ENCODE measurements at regions not wholly inside any gene's neighbourhood (a gene's known extent, or its start where the extent isn't known, plus 50 kb on each side); places are given as distances from the start of the nearest gene placed in this dataset.

- DNase-seq (ENCODE audit: low read depth) = no peak
Observed at GRCh38 chr14:76664790-76665189, 96.5 kb upstream of the VASH1 start.

- no peak for DNase-seq (ENCODE audit: low read depth)
Observed at GRCh38 chr14:76666746-76667145, 94.5 kb upstream of the VASH1 start.

- no peak for DNase-seq (ENCODE audit: low read depth)
Observed at GRCh38 chr14:76669770-76670169, 91.5 kb upstream of the VASH1 start.

GRCh38 chr14:76672123-76672522, 89.1 kb upstream of the VASH1 start:
- no peak for DNase-seq (ENCODE audit: low read depth)

- DNase-seq (ENCODE audit: low read depth) = no peak
Observed at GRCh38 chr14:76673261-76673660, 88.0 kb upstream of the VASH1 start.

GRCh38 chr14:76675046-76675445, 86.2 kb upstream of the VASH1 start:
- DNase-seq (ENCODE audit: low read depth) = no peak

- DNase-seq (ENCODE audit: low read depth) = no peak
Observed at GRCh38 chr14:76676539-76676938, 84.7 kb upstream of the VASH1 start.

GRCh38 chr14:76677534-76678145, 83.6 kb upstream of the VASH1 start:
- DNase-seq (ENCODE audit: low read depth) = no peak

- no peak for DNase-seq (ENCODE audit: low read depth)
Observed at GRCh38 chr14:76678244-76678800, 82.9 kb upstream of the VASH1 start.

GRCh38 chr14:76682367-76682766, 78.9 kb upstream of the VASH1 start:
- no peak for DNase-seq (ENCODE audit: low read depth)

- DNase-seq (ENCODE audit: low read depth) = no peak
Observed at GRCh38 chr14:76686646-76687045, 74.6 kb upstream of the VASH1 start.

- DNase-seq (ENCODE audit: low read depth) = no peak
Observed at GRCh38 chr14:76687611-76688382, 73.5 kb upstream of the VASH1 start.

- no peak for DNase-seq (ENCODE audit: low read depth)
Observed at GRCh38 chr14:76688383-76688671, 72.9 kb upstream of the VASH1 start.

- no peak for DNase-seq (ENCODE audit: low read depth)
Observed at GRCh38 chr14:76690502-76691105, 70.7 kb upstream of the VASH1 start.

GRCh38 chr14:76694106-76694505, 67.2 kb upstream of the VASH1 start:
- DNase-seq (ENCODE audit: low read depth) = no peak

- no peak for DNase-seq (ENCODE audit: low read depth)
Observed at GRCh38 chr14:76695263-76695920, 65.9 kb upstream of the VASH1 start.

GRCh38 chr14:76696361-76696760, 64.9 kb upstream of the VASH1 start:
- no peak for DNase-seq (ENCODE audit: low read depth)

- no peak for DNase-seq (ENCODE audit: low read depth)
Observed at GRCh38 chr14:76696791-76697190, 64.5 kb upstream of the VASH1 start.

- DNase-seq (ENCODE audit: low read depth) = no peak
Observed at GRCh38 chr14:76697246-76697905, 63.9 kb upstream of the VASH1 start.

- no peak for DNase-seq (ENCODE audit: low read depth)
Observed at GRCh38 chr14:76698191-76698590, 63.1 kb upstream of the VASH1 start.

GRCh38 chr14:76698631-76699030, 62.6 kb upstream of the VASH1 start:
- no peak for DNase-seq (ENCODE audit: low read depth)

GRCh38 chr14:76699209-76699938, 61.9 kb upstream of the VASH1 start:
- no peak for DNase-seq (ENCODE audit: low read depth)

All from non-pigmented ciliary epithelial cell (primary cell).